Esophagus muscularis mucosa (tissue), 4 donors: ENCODE measurements at regions not wholly inside any gene's neighbourhood (a gene's known extent, or its start where the extent isn't known, plus 50 kb on each side); places are given as distances from the start of the nearest gene placed in this dataset.

Experiments used
- EP300 ChIP-seq: sonication (generic); formaldehyde crosslinking; IDR thresholded peaks from one replicate; pipeline ENCODE4 v1.6.1; 2017; ENCODE audit warnings: antibody characterized with exemption
- POLR2A ChIP-seq: fragments of 450-650 bp; IDR thresholded peaks from one replicate; pipeline ENCODE4 v1.6.1; 2017; ENCODE audit warnings: antibody characterized with exemption, moderate library complexity, mild to moderate bottlenecking, low read depth
- POLR2AphosphoS5 ChIP-seq, 2 donors: sonication (generic); formaldehyde crosslinking; IDR thresholded peaks; one replicate each; pipeline ENCODE4 v1.6.1; 2017; ENCODE audit warnings: antibody characterized with exemption in 2 of 2
- TF ChIP-seq, protein P1 (sequence below), 3 experiments: fragments of 200-600 bp in 2 of 3; fragments of 450-650 bp in 1 of 3; sonication (generic) in 2 of 3; IDR thresholded peaks; one replicate each; pipeline ENCODE4 v1.5.1; 2017 to 2019; ENCODE audit warnings: antibody characterized with exemption in 3 of 3, mild to moderate bottlenecking in 2 of 3, moderate library complexity in 1 of 3

DNA sequence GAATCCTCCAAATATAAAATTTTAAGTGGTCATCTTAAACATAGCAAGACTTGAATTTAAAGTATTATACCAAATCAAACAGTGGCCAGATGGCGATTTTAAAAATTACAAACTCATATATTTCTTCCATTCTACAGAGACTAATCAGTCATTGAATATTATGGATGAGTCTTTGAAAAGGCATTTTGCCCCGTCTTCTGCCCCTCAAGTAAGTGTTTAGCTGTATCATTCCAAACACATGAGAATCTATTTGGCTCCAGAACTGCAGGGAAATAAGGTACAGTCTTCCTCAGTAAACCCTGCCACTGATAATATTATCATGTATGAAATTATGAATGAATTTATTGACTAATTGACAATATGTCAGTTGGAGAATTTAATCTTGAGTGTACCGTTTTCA is 191.0 kb downstream of the SLC7A11 start:
- TF ChIP-seq EP300 (no peak), POLR2AphosphoS5 (IDR thresholded peaks at IDR 0.05) (no peak), POLR2A (no peak)
- TF ChIP-seq, protein P1, sequence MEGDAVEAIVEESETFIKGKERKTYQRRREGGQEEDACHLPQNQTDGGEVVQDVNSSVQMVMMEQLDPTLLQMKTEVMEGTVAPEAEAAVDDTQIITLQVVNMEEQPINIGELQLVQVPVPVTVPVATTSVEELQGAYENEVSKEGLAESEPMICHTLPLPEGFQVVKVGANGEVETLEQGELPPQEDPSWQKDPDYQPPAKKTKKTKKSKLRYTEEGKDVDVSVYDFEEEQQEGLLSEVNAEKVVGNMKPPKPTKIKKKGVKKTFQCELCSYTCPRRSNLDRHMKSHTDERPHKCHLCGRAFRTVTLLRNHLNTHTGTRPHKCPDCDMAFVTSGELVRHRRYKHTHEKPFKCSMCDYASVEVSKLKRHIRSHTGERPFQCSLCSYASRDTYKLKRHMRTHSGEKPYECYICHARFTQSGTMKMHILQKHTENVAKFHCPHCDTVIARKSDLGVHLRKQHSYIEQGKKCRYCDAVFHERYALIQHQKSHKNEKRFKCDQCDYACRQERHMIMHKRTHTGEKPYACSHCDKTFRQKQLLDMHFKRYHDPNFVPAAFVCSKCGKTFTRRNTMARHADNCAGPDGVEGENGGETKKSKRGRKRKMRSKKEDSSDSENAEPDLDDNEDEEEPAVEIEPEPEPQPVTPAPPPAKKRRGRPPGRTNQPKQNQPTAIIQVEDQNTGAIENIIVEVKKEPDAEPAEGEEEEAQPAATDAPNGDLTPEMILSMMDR (IDR thresholded peaks at IDR 0.05) = no peak
